Cerebellar nuclear complex (tissue), 1 donor: ENCODE measurements at regions not wholly inside any gene's neighbourhood (a gene's known extent, or its start where the extent isn't known, plus 50 kb on each side); places are given as distances from the start of the nearest gene placed in this dataset.

Experiments
- DNase-seq, 2 experiments: peaks; one replicate each; lab custom pipeline; 2025; lab: John Stamatoyannopoulos, UW

DNA sequence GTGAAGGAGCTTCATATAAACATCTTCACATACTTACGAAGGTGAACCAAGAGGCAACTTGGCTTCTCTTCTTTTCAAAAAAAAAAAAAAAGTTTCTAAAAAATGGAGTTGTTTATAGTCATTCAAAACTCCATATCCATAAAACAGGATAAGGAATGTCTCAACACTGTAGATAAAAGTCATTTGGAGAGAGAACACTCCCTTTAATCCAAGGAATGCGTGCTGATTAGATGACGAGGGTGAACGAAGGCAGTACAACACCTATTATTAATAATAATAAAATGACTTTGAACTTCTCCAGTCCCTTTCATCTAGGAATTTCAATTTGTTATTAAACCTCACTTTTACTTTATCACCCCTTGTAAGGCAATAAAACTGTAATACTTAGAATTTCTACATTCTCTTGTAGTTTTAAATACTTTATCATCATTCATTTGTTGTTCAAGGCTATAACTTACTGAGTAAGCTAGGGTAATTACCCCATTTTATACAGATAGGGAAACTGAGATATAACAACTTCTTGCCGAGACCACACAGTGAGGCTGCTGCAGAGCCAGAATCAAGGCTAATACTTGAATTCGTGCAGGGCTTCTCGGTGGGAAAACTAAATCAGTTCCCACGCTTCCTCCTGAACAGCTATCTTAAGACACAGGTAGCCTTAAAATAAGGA, 377.1 kb downstream of the EFNA5 start:
- no peak for DNase-seq

DNA sequence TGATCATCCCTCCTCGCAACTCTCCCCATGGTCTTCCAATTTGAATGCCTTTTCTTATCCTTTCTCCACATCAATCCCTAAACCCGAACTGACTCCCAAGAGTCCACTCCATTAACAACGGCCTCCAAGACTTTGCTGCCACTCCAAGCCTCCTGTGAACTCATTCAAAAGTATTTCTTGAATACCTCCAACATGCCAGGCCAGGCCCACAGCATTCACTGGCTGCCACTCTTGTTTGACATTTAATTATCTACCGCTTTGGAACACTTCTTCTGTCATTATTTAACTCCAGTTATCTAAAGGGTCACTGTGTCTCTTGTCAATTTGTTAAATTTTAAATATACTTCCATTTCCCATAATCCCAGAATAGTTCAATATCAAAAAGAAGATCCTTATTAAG, 378.9 kb downstream of the EFNA5 start:
- no peak for DNase-seq

DNA sequence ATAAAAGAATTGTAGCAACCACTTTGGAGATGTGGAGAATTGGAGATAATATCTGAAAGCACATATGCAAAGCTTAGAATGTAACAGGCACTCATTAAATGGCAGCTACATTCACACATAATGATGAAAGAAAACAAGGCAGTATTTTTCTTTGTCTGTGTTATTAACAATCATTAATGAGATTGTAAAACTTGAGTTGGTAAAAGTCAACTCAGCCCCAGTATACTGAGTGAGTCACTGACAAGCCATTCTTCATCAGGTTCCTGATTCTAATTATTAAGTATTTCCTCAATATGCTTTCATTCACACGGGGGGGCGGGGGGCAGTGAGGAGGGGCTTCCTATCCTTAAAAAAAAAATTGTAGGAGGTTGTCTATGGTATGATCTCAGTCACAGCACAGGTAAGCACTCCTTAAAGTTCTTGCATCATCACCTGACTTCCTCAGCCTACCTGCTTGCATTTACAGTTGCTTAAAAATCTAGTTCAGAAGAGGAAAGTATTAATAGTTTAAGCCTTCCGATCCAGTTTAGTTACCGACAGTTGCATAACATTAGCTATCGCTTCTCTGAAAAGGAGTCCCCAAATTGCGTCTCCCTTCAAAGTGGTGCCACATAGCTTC, 379.8 kb downstream of the EFNA5 start:
- no peak for DNase-seq

DNA sequence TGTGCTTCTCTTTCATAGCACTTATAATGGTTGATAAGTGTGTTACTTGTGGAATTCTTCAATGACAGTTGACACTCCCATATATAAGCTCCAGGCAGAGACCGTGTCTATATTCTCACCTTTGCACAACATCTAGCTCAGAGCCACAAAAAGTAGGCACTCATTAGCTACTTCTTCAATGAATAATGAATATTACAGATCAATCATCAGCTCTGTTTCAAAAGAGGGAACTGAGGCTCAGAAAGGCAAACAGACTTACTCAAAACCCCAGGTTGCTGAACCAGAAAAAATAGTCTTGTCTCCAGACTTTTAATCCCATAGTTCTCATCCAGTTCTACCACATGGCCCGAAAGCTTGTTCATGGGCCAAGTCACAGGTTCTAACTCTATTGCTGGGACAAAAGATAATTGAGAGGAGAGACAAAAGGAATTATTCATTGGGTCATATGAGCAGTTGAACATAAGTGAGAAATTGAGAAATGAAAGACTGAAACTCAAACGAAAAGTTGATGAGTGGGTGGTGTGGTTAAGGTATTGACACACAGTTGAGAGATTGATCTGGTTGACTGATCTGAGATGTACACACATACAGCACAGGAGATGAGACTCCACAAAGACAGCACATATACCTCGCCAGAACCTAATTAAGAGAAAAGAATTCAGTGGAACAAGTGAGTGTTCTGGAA, 381.6 kb downstream of the EFNA5 start:
- no peak for DNase-seq

DNA sequence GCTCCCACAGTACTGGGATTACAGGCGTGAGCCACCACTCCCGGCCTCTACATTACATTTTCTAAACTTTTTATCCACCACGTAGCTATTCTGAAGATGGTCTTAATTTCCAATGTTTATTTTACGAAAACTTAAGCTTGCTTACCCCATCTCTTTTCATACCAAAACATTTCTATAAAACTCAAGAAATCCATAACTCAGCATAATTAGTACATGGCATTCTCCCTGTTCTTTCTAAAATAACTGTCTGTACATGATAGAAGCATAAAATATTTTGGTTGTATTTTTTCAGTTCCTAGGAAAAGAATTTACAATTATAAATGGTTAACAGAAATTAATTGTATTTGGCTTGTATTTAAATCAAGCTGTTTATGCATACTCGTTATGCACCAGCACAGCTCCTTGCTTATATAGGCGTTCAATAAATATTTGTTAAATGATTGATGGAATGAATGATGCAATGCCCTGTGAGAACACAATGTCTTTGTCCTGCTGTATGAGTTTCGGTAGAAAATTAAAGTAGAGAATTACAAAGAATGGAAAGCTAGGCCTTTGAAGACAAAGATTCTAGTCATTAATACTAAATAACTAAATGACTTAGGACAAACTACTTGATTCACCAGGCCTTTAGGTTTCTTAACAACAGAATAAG, 384.2 kb downstream of the EFNA5 start:
- DNase-seq, result no peak

DNA sequence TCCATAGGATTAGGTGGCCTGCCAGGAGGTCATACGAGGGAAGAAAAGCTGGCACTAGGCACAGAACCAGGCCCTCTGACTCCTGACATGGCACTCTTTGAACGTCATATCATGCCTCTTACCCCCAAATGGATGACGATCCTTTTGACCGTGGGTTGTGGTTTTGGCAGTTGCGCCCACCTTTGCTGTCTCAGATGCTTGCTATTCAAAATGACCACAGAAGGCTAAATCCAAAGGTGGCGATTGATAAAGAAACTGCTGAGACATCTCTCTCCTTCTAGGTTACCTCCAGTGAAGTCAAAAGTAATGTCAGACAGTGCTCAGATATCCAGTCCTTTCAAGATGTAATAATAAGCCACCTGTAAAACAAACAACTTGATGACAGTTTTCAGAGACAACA, 385.0 kb downstream of the EFNA5 start:
- DNase-seq, result no peak

DNA sequence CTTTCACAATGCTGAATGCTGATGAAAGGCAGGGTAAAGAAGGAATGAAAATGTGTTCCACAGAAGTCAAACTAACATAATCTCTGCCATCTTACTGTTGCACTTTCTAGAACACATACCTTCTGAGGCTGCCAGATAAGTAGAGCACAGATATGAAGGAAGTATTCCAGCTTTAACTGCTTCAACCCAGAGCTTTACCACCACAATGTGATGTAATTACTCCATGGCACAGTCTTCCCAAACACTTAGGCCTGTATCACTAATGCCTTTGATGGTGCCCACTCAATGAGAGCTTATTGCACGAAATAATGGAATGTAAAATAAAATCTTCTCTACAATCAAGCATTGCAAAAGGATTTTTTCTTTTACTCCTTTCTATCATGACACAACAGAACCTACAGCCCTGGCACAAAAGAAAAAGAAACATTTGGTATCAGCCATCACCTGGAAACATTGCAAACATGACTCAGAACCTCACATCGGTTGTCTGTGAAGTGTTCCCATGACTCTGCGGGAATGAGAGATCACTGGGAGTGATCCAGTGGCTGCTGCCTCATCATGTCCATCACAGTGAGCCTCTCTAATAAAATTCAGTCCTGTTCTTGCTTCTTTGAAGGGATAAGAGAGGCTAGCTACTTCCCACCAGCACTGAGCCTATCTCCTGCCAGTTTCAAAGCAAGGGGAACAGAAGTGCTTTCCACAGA, 385.8 kb downstream of the EFNA5 start:
- DNase-seq, result peak in 1 of 2 experiments; percentile 6

DNA sequence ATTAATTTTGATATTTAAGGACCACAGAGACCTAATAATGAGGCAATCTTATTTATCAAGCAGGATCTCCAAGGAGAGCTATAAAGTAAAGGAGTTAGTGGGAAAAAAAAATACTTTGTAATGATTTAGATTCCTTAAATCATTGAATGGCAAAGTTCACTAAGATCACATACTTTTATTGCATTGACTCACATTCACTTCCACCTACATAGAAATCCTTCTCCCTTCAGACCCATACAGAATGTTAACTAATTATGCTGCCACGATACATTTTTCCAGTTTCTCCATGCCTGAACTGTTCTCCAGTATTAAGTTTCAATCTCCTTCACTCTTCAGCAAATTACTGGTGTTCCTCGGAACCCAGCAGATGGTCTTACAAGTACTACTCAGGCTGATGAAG, 388.7 kb downstream of the EFNA5 start:
- DNase-seq, result no peak

DNA sequence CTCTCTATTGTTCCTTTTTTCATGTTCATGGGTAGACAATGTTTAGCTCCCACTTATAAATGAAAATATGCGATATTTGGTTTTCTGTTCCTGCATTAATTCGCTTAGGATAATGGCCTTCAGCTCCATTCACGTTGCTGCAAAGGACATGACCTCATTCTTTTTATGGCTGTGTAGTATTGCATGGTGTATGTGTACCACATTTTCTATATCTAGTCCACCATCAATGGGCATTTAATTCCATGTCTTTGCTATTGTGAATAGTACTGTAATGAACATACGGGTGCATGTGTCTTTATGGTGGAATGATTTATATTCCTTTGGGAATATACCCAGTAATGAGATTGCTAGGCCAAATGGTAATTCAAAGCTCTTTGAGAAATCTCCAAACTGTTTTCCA, 392.0 kb downstream of the EFNA5 start:
- no peak for DNase-seq

DNA sequence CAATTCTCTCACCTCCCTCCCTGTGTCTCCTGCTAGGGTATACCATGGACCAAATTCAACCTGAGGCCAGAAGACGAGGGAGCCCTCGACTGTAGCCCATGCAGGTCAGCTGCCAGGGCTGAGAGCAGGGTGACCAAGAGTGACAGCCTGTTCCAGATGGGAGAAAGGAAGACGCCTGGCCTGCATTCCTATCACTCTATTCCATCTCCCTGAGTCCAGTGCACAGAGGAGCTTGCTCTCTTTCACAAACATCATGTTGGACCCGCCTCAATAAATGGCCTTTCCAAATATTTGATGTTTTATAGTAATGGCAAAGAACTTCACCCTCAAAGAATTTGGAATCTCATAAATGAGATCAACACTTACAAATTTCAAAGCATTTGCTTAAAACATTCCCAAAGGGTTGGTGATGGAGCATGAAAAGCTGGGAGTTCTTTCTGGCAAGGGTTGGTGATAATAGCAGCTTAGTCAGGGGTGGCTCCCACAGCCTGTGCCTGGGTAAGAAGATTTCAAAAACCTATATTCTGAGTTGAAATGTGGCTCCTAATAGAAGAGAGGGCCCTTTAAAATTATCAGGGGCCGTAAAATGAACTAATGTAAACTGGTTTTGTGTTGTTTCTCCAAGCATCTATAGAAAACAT, 393.1 kb downstream of the EFNA5 start:
- no peak for DNase-seq

DNA sequence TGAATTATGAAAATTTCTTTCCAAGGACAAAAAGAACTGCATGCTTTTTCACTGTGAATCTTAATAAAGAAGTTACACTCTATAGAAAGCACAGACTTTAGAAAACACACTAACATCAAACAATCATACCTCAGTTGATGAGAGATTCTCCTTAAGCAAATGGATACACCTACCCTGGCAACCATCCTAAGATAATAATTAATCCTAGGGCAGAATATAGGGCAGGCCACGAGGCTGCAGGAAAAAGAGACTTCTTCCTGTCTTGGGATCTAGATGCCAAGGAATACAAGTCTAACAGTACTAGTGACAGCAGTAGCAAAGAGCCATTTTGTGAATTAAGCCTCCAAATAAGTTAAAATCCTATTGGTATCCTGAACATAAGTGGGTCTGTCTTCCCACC, 395.4 kb downstream of the EFNA5 start:
- no peak for DNase-seq

DNA sequence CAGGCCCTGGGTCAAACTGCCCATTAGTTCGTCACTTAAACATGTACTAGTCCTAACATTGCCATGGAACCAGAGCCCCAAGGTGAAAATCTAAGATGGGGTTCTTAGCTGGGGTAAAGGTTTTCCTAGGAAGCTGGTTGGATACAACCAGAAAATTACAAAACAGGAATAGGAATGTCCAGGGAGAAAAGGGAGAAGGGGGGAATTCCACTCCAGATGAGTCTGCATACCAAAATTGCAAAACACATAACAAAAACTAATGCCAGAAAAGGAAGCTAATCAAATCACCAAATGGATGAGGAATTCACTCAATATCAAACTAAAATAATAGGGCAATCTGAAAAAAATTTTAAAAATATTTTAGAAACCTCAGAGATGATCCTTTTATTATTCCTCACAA, 396.2 kb downstream of the EFNA5 start:
- no peak for DNase-seq

DNA sequence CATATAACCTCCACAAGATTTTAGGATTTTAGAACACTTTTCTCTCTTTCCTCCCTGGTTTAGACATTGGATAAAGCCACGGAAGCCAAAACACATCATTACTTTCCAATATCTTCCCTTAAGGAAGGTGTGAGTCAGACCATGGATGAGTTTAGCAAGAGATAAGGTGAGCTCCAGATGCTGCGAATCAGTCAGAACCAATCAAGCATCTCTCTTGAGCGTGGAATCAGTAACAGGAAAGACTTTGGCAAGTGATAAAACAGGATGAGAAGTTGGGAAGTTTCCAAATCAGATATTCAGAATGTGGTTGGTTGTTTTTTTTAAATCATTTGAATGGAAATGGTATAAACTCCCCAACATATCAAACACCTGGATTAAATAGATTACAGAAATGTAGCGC, 397.8 kb downstream of the EFNA5 start:
- DNase-seq, result no peak

DNA sequence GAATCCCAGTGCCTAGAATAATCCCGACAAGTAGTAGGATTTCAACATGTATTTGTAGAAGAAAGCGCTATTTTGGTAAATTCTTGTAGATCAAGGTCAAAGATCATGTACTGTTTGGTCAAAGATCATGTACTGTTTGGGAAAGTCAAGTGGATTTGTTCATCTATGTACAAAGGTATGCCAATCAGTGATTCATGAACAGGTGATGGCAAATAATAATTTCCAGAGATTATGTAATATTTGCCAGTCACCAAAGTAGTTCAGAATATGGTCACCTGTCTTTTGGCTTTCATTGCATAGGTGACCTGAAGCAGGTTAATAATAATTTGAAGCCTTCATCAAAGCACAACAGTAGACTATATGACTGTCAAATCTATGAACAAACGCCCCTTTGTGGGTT, 398.2 kb downstream of the EFNA5 start:
- no peak for DNase-seq

DNA sequence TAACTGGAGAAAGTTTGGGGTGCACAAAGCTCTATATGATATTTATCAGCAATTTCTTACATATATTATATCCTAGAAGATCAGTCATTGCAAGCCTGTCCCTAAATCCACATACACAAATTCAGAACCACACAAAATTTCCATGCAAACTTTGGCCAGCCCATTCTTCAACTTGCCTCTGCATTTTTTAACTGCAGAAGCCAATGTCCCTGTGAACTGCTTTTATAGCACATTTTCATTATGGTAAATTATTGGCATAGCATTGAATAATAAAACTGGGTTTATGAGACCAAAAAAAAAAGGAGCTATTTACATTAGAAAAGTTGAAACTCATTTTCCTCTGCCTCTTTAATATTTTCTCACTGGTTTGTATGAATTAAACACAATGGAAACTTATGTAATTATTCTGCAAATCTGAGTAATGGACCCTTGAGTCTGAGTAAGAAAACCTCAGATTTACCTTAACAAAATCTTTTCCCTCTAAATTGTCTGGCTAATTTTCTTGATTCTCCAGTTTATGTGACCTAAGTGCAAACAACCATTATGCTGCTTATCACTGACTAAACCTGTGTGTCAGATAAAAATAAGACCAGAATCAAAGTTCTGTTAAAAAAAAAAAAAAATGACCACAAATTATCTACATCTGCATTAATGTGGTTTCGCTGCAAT, 398.9 kb downstream of the EFNA5 start:
- DNase-seq, result no peak

DNA sequence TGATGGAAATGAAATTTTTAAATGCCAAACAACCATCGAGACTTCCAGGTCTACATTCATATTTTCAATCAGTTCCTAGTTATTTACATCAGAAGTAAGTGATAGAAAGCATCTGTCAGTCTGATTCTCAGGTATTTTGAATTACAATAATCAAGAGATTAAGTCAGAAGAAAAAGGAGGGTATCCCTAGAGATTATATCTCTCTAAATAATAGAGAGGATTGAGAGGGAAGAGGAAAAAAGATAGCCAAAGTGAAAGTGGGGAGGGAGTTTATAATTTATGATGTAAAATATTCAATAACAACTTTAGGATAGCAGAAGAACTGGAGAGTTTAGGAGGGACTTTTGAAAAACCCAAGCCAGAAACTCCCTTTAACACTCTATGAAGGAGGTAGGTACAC, 400.2 kb downstream of the EFNA5 start:
- no peak for DNase-seq

DNA sequence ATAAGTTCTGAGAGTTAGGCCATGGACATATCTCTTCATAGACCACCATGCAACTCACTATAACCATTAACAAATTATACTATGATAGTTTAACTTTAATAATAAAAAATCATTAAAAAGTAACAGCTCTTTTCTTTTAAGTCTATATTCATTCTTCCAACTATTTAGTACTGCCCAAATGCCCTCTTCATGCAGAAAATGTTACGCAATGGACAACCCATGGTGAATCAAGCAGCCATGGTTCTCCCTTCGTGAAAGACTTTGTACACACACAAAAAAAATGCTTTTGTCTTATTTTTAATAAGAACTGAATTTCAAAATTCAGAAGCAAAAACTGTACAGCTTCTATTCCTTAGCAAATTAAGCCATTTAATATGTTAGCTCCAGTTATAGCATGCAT, 401.1 kb downstream of the EFNA5 start:
- DNase-seq, result no peak

DNA sequence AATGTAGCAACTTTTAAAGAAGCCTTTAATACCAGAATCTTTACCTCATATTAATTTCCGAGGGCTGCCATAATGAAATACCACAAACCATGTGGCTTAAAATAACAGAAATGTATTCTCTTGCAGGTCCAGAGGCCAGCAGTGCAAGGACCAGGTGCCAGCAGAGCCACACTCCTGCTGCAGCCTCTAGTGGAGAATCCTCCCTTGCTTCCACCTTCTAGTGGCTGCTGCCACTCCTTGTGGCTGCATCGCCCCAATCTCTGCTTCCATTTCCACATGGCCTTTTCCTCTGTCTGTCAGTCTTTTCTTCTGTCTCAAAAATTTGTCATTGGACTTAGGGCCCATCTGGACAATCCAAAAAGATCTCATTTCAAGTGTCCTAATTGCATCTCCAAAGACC, 401.5 kb downstream of the EFNA5 start:
- no peak for DNase-seq

DNA sequence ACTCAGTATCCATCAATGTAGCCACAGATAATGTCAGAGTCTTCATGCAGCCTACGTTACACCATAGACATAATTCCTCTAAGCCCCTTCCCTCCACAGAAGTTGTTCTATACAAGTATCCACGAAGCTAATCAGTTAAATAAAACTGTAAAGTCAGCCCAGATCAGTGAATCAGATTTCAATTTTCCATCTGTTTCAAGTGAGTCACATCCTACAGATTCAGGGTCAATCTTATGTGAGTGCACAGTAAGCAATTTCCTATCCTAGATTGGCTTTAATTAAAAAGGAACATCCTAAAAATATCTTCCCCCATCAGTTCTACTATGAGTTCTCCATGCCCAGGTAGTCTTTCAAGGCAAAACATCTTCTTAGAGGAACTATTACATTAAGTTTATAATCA, 402.5 kb downstream of the EFNA5 start:
- no peak for DNase-seq

DNA sequence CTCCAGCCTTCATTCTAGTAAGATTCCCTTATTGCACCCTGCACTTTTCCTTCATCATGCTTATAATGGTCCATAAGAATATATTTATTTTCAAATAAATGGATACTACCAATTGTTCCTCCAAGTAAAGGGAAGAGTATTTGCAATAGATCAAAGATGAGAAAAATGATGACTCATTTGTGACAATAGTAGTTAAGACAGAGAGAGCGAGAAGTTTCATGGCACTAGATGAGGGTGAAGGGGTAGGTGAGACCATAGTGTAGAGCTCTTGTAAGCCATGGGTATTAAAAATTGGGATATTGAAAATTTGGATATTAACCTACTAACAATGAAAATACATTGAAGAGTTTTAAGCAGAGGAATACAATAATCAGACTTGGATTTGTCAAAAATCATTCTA, 404.6 kb downstream of the EFNA5 start:
- no peak for DNase-seq

DNA sequence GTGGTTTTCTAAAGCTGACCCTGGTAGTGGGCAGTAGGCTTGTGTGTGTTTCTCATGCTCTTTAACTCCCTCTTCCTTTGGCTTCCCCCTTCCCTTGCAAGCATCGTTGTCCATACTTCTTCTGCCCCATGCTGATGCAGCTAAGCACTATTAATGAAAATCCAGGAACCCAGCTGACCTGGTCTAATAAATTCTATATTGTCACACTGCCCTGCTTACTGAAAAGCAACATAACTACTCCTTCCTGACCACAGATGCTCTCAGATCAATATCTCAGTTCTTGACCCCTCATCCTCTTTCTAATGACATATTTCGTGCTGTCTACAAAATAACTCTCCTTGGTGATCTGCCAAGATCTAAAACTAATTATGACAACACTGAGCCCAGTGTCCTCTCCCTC, 405.5 kb downstream of the EFNA5 start:
- no peak for DNase-seq
